ENCODE measurements at regions not wholly inside any gene's neighbourhood (a gene's known extent, or its start where the extent isn't known, plus 50 kb on each side); places are given as distances from the start of the nearest gene placed in this dataset.
"Not testable (repeated sequence)": the region's sequence is repeated elsewhere in the genome, so short reads cannot be mapped to it uniquely, and the experiment has no call there.

GRCh38 chr13:58207501-58207900 lies 576.0 kb downstream of the PCDH17 start:
- peak; percentile 7 for DNase-seq

- DNase-seq: no peak
Measured at GRCh38 chr13:58235454-58235853, 603.9 kb downstream of the PCDH17 start.

- DNase-seq: no peak
Measured at GRCh38 chr13:58238972-58239773, 607.6 kb downstream of the PCDH17 start.

GRCh38 chr13:58239774-58240268 lies 608.3 kb downstream of the PCDH17 start:
- DNase-seq: no peak

- no peak for DNase-seq
Measured at GRCh38 chr13:58247080-58247479, 615.5 kb downstream of the PCDH17 start.

- DNase-seq: no peak
Measured at GRCh38 chr13:58254943-58255342, 623.4 kb downstream of the PCDH17 start.

- no peak for DNase-seq
Measured at GRCh38 chr13:58266271-58266670, 634.7 kb downstream of the PCDH17 start.

- no peak for DNase-seq
Measured at GRCh38 chr13:58298556-58299135, 667.1 kb downstream of the PCDH17 start.

- DNase-seq: no peak
Measured at GRCh38 chr13:58300224-58300623, 668.7 kb downstream of the PCDH17 start.

- DNase-seq: no peak
Measured at GRCh38 chr13:58300974-58301681, 669.6 kb downstream of the PCDH17 start.

GRCh38 chr13:58302349-58302748 lies 670.8 kb downstream of the PCDH17 start:
- DNase-seq: no peak

- no peak for DNase-seq
Measured at GRCh38 chr13:58306062-58306461, 674.5 kb downstream of the PCDH17 start.

GRCh38 chr13:58313219-58313618 lies 681.7 kb downstream of the PCDH17 start:
- DNase-seq: peak; percentile 3

- no peak for DNase-seq
Measured at GRCh38 chr13:58318495-58319167, 687.1 kb downstream of the PCDH17 start.

GRCh38 chr13:58324161-58324560 lies 692.6 kb downstream of the PCDH17 start:
- DNase-seq: peak; percentile 1

- no peak for DNase-seq
Measured at GRCh38 chr13:58329746-58330145, 698.2 kb downstream of the PCDH17 start.

GRCh38 chr13:58340895-58341294 lies 709.4 kb downstream of the PCDH17 start:
- DNase-seq: no peak

GRCh38 chr13:58341318-58341717 lies 709.8 kb downstream of the PCDH17 start:
- no peak for DNase-seq

GRCh38 chr13:58343076-58343475 lies 711.5 kb downstream of the PCDH17 start:
- no peak for DNase-seq

- not testable (repeated sequence) for DNase-seq
Measured at GRCh38 chr13:58352100-58352499, 720.6 kb downstream of the PCDH17 start.

- DNase-seq: no peak
Measured at GRCh38 chr13:58369936-58370335, 738.4 kb downstream of the PCDH17 start.

GRCh38 chr13:58376349-58376748 lies 744.8 kb downstream of the PCDH17 start:
- no peak for DNase-seq

- no peak for DNase-seq
Measured at GRCh38 chr13:58376775-58377174, 745.2 kb downstream of the PCDH17 start.

All from hindlimb muscle (tissue), 1 donor.